ENCODE measurements at regions not wholly inside any gene's neighbourhood (a gene's known extent, or its start where the extent isn't known, plus 50 kb on each side); places are given as distances from the start of the nearest gene placed in this dataset.

- Histone ChIP-seq H3K9me1 (ENCODE audit: insufficient read depth, low read length) (no peaks in the 10 kb centered on the region), H3K23ac (ENCODE audit: low read depth, low read length) (no peak overlapping the region), H3K4ac (ENCODE audit: low read depth, low read length) (no peak overlapping the region), H2AFZ (replicated peaks; ENCODE audit: low read length, poor library complexity) (no peak overlapping the region), H3K18ac (ENCODE audit: low read depth, low read length) (no peak overlapping the region), H3K27ac (ENCODE audit: insufficient read depth, low read length) (no peak overlapping the region), H2BK120ac (ENCODE audit: low read depth, low read length) (no peak overlapping the region), H2AK9ac (replicated peaks; ENCODE audit: low read depth, low read length, poor library complexity) (no peak overlapping the region), H4K8ac (ENCODE audit: low read depth in 2 of 2, low read length in 2 of 2) (no peak overlapping the region), H3K14ac (replicated peaks; ENCODE audit: low read depth, low read length) (no peak overlapping the region), H3K4me1 (ENCODE audit: control insufficient read depth, insufficient read depth, low read length) (no peaks in the 10 kb centered on the region), H3K9ac (ENCODE audit: low read depth, low read length) (no peak overlapping the region), H2AK5ac (ENCODE audit: low read depth, low read length) (no peak overlapping the region), H4K5ac (ENCODE audit: low read depth, low read length) (no peak overlapping the region), H3K4me3 (ENCODE audit: insufficient read depth, low read depth, low read length) (no peak overlapping the region), H2BK15ac (ENCODE audit: low read depth, low read length) (no peak overlapping the region), H3K36me3 (ENCODE audit: control insufficient read depth, insufficient read depth, low read length) (no peaks in the 10 kb centered on the region), H4K20me1 (ENCODE audit: insufficient read depth, low read length) (no peaks in the 10 kb centered on the region), H3K27me3 (ENCODE audit: control insufficient read depth, insufficient read depth, low read length) (no peaks in the 10 kb centered on the region), H4K91ac (ENCODE audit: insufficient read depth, low read depth, low read length) (no peak overlapping the region), H3K4me2 (ENCODE audit: low read depth, low read length) (no peak overlapping the region), H3K9me3 (ENCODE audit: control insufficient read depth, insufficient read depth, low read length) (peaks cover 9% of the 10 kb centered on the region; the same call in 1 of the 2 replicates), H2BK5ac (ENCODE audit: low read depth, low read length, poor library complexity, severe bottlenecking) (no peak overlapping the region), H2BK20ac (ENCODE audit: low read depth, low read length) (no peak overlapping the region), H3K56ac (ENCODE audit: extremely low read depth, insufficient read depth, low read length) (no peak overlapping the region), H3K79me1 (ENCODE audit: low read depth in 1 of 2, low read length in 2 of 2) (no peaks in the 10 kb centered on the region)
- DNase-seq: no peak
- no peak for TF ChIP-seq NFE2L2 (IDR thresholded peaks at IDR 0.05; ENCODE audit: low read depth, low read length)
- no peak for TF ChIP-seq SMC3 (IDR thresholded peaks at IDR 0.05; ENCODE audit: low read depth, low read length)
- TF ChIP-seq BHLHE40 (IDR thresholded peaks at IDR 0.05; ENCODE audit: low read depth, low read length): no peak
- TF ChIP-seq RFX5 (IDR thresholded peaks at IDR 0.05; ENCODE audit: low read depth, low read length): no peak
- no peak for TF ChIP-seq CHD1 (IDR thresholded peaks at IDR 0.05; ENCODE audit: low read depth, low read length)
- no peak for TF ChIP-seq MXI1 (IDR thresholded peaks at IDR 0.05; ENCODE audit: borderline replicate concordance, low read depth, low read length)
- TF ChIP-seq RCOR1 (IDR thresholded peaks at IDR 0.05; ENCODE audit: insufficient replicate concordance, low read length): no peak
- TF ChIP-seq ELK1 (IDR thresholded peaks at IDR 0.05; ENCODE audit: borderline replicate concordance, low read depth, low read length): no peak
- no peak for TF ChIP-seq MAZ (IDR thresholded peaks at IDR 0.05; ENCODE audit: borderline replicate concordance, low read depth, low read length)
- TF ChIP-seq MAFK (IDR thresholded peaks at IDR 0.05; ENCODE audit: low read depth, low read length): no peak
- ATAC-seq (ENCODE audit: low read depth): no peak
- no TSS peak for BruUV-seq (replicated peaks)
- ChIA-PET POLR2A (ENCODE audit: unreplicated experiment) (no interaction called here), CTCF (no interaction called here)
- in situ Hi-C loops (cut with MboI; ENCODE audit: low sequenced_read_pairs) (no loop called here), dilution Hi-C loops (cut with HindIII; ENCODE audit: low sequenced_read_pairs, unreplicated experiment) (no loop called here), intact Hi-C loops (cut with micrococcal nuclease) (no loop called here)
Measured at GRCh38 chr7:145276118-145276517, 440.3 kb upstream of the TPK1 start.

All from IMR-90 (cell line).